22Rv1 (cell line): ENCODE measurements at regions not wholly inside any gene's neighbourhood (a gene's known extent, or its start where the extent isn't known, plus 50 kb on each side); places are given as distances from the start of the nearest gene placed in this dataset.

Experiments used
- H3K27ac ChIP-seq: fragments of 450-650 bp; 2 replicates; pipeline ENCODE4 v1.5.1; 2017
- ZFX ChIP-seq: fragments of 450-650 bp; IDR thresholded peaks from 2 replicates; pipeline ENCODE4 v1.6.1; 2017; ENCODE audit warnings: antibody characterized with exemption, borderline replicate concordance
- TF ChIP-seq, protein P1 (sequence below): fragments of 450-650 bp; IDR thresholded peaks from 2 replicates; pipeline ENCODE4 v1.5.1; 2017; ENCODE audit warnings: mild to moderate bottlenecking

- TF ChIP-seq ZFX: no peak
- TF ChIP-seq, protein P1, sequence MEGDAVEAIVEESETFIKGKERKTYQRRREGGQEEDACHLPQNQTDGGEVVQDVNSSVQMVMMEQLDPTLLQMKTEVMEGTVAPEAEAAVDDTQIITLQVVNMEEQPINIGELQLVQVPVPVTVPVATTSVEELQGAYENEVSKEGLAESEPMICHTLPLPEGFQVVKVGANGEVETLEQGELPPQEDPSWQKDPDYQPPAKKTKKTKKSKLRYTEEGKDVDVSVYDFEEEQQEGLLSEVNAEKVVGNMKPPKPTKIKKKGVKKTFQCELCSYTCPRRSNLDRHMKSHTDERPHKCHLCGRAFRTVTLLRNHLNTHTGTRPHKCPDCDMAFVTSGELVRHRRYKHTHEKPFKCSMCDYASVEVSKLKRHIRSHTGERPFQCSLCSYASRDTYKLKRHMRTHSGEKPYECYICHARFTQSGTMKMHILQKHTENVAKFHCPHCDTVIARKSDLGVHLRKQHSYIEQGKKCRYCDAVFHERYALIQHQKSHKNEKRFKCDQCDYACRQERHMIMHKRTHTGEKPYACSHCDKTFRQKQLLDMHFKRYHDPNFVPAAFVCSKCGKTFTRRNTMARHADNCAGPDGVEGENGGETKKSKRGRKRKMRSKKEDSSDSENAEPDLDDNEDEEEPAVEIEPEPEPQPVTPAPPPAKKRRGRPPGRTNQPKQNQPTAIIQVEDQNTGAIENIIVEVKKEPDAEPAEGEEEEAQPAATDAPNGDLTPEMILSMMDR: no peak
- H3K27ac ChIP-seq: no peak overlapping the region
Observed at GRCh38 chr1:90400131-90400530, 317.0 kb downstream of the BARHL2 start.

DNA sequence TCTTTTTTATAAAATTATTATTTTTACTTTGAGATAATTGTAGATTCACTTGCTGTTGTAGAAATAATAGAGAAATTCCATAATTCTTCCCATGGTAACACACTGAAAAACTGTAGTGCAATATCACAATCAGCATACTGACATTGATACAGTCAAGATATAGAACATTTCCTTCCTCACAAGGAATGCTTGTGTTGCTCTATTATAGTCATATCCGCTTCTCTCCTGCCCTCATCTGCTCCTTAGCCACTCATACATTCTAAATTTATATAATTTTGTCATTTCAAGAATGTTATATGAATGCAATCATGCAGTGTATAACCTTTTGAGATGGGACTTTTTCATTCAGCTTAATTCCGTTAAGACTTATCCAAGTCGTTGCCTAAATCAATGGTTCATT, 320.2 kb downstream of the BARHL2 start:
- no peak for TF ChIP-seq ZFX
- TF ChIP-seq, protein P1: no peak
- no peak overlapping the region for H3K27ac ChIP-seq

GRCh38 chr1:90394247-90394646, 322.9 kb downstream of the BARHL2 start:
- TF ChIP-seq, protein P1: no peak
- no peak for TF ChIP-seq ZFX
- H3K27ac ChIP-seq: no peak overlapping the region

DNA sequence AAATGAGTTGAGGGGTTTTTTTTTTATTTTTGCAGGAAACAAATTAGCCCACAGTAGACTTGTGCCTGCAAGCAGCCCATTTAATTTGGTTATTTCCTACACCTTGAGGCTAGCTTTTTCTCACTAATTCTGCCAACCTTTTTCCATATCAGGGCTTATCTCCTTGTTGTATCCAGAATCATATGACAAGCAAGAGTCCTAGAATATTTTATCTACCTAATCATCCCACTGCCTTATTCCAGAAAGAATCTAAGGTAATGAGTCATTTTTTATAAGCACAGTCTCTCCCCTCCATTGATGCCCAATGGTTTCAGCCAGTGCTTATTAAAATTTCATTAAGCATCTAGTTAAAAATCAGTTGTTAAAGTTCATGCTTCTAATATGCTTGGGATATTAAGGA, 324.1 kb downstream of the BARHL2 start:
- H3K27ac ChIP-seq: no peak overlapping the region
- TF ChIP-seq ZFX: no peak
- TF ChIP-seq, protein P1: no peak

DNA sequence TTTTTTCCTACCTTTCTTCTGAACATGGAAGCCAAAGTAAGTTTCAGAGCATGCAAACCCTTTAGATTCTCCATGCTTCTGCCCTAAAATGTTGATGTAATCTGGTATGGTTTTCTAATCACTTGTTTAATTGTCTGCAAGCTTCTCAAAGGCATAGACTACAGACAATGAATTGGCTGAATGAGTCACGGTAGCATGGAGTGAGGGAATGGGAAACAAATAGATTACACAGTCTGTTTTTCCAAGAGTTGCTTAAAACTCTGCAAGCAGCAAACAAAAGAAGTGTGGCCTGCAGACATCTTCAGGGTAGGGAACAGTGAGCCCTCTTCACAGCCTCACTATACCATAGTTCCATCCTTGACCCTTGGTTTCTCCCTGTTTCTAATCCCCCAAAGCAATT, 326.0 kb downstream of the BARHL2 start:
- H3K27ac ChIP-seq: no peak overlapping the region
- TF ChIP-seq, protein P1: no peak
- TF ChIP-seq ZFX: no peak

GRCh38 chr1:90387805-90388204, 329.3 kb downstream of the BARHL2 start:
- TF ChIP-seq ZFX: no peak
- H3K27ac ChIP-seq: no peak overlapping the region

GRCh38 chr1:90386899-90387720, 330.0 kb downstream of the BARHL2 start:
- no peak for TF ChIP-seq ZFX
- TF ChIP-seq, protein P1: no peak
- no peak overlapping the region for H3K27ac ChIP-seq

GRCh38 chr1:90384193-90384592, 332.9 kb downstream of the BARHL2 start:
- no peak overlapping the region for H3K27ac ChIP-seq
- TF ChIP-seq ZFX: no peak
- TF ChIP-seq, protein P1: no peak
